K562 (cell line): ENCODE measurements at regions not wholly inside any gene's neighbourhood (a gene's known extent, or its start where the extent isn't known, plus 50 kb on each side); places are given as distances from the start of the nearest gene placed in this dataset.

Experiments used
- ATF7 ChIP-seq: fragments of 450-650 bp; IDR thresholded peaks from 2 replicates; pipeline ENCODE4 v1.7.1; 2014; ENCODE audit warnings: mild to moderate bottlenecking, moderate library complexity
- ELF1 ChIP-seq: fragments of 200-800 bp; sonication (Bioruptor generic); IDR thresholded peaks from 2 replicates; pipeline ENCODE4 v1.6.1; 2016; ENCODE audit warnings: missing genetic modification characterization, missing compliant biosample characterization
- FOXP1 ChIP-seq: sonication (generic); formaldehyde crosslinking; IDR thresholded peaks from 2 replicates; pipeline ENCODE4 v1.8.0; 2022; ENCODE audit warnings: mild to moderate bottlenecking, missing genetic modification reagents
- JUND ChIP-seq, 2 experiments: IDR thresholded peaks; 2 replicates in 1 of 2; 3 replicates in 1 of 2; pipeline ENCODE4 v1.6.1; 2011; ENCODE audit warnings: borderline replicate concordance in 2 of 2, low read depth in 2 of 2, low read length in 2 of 2, improper control_type of control experiment in 1 of 2, missing biosample characterization in 1 of 2, missing genetic modification characterization in 1 of 2, missing genetic modification reagents in 1 of 2
- MAFK ChIP-seq: IDR thresholded peaks from 2 replicates; pipeline ENCODE4 v1.6.1; 2011; ENCODE audit warnings: low read length, improper control_type of control experiment
- MCM7 ChIP-seq, 2 experiments: fragments of 450-650 bp; IDR thresholded peaks; 2 replicates each; pipeline ENCODE4 v1.6.1; 2016 to 2018
- POLR2AphosphoS5 ChIP-seq: IDR thresholded peaks from 2 replicates; pipeline ENCODE4 v1.6.1; 2011; ENCODE audit warnings: mild to moderate bottlenecking, low read depth, low read length, moderate library complexity; ENCODE audit not compliant: control insufficient read depth, insufficient read depth
- RBM22 ChIP-seq: fragments of 200-400 bp; formaldehyde crosslinking; IDR thresholded peaks from 2 replicates; pipeline ENCODE4 v1.6.1; 2018; ENCODE audit warnings: low read length, low read depth; ENCODE audit not compliant: poor library complexity, severe bottlenecking
- SOX6 ChIP-seq: fragments of 450-650 bp; IDR thresholded peaks from 2 replicates; pipeline ENCODE4 v1.6.1; 2014; ENCODE audit warnings: mild to moderate bottlenecking
- SRSF3 ChIP-seq: fragments of 200-400 bp; formaldehyde crosslinking; IDR thresholded peaks from 2 replicates; pipeline ENCODE4 v1.6.1; 2016; ENCODE audit warnings: mild to moderate bottlenecking, low read length, moderate library complexity; ENCODE audit not compliant: insufficient read depth
- ZEB2 ChIP-seq: fragments of 450-650 bp; IDR thresholded peaks from 2 replicates; pipeline ENCODE4 v1.6.1; 2016
- ZNF134 ChIP-seq: fragments of 250-450 bp; sonication (Bioruptor Pico); conservative IDR thresholded peaks from 2 replicates; pipeline ENCODE4 v1.4.0; 2020
- ZNF395 ChIP-seq: fragments of 200-800 bp; sonication (Bioruptor generic); IDR thresholded peaks from 2 replicates; pipeline ENCODE4 v1.6.1; 2017; ENCODE audit warnings: missing genetic modification characterization, missing compliant biosample characterization
- TF ChIP-seq, protein P1 (sequence below): fragments of 200-800 bp; sonication (Bioruptor generic); IDR thresholded peaks from 2 replicates; pipeline ENCODE4 v1.6.1; 2017; ENCODE audit warnings: missing genetic modification characterization, missing compliant biosample characterization
- TF ChIP-seq, protein P2 (sequence below): fragments of 450-650 bp; formaldehyde crosslinking; IDR thresholded peaks from 2 replicates; pipeline ENCODE4 v1.4.0; 2020; ENCODE audit warnings: mild to moderate bottlenecking, mixed read lengths
- TF ChIP-seq, protein P3 (sequence below): fragments of 450-650 bp; IDR thresholded peaks from 2 replicates; pipeline ENCODE4 v1.6.1; 2017; ENCODE audit warnings: antibody characterized with exemption
- TF ChIP-seq, protein P4 (sequence below): sonication (generic); formaldehyde crosslinking; IDR thresholded peaks from 2 replicates; pipeline ENCODE4 v1.8.1; 2022; ENCODE audit warnings: missing genetic modification reagents
- TF ChIP-seq, protein P5 (sequence below), 2 experiments: fragments of 450-650 bp in 1 of 2; sonication (generic) in 1 of 2; formaldehyde crosslinking in 1 of 2; IDR thresholded peaks in 1 of 2; conservative IDR thresholded peaks in 1 of 2; 2 replicates each; pipeline versions ENCODE4 v1.6.1 to v1.8.1; 2016 to 2023; ENCODE audit warnings: mild to moderate bottlenecking in 2 of 2, moderate library complexity in 2 of 2, inconsistent platforms in 1 of 2, missing genetic modification reagents in 1 of 2

DNA sequence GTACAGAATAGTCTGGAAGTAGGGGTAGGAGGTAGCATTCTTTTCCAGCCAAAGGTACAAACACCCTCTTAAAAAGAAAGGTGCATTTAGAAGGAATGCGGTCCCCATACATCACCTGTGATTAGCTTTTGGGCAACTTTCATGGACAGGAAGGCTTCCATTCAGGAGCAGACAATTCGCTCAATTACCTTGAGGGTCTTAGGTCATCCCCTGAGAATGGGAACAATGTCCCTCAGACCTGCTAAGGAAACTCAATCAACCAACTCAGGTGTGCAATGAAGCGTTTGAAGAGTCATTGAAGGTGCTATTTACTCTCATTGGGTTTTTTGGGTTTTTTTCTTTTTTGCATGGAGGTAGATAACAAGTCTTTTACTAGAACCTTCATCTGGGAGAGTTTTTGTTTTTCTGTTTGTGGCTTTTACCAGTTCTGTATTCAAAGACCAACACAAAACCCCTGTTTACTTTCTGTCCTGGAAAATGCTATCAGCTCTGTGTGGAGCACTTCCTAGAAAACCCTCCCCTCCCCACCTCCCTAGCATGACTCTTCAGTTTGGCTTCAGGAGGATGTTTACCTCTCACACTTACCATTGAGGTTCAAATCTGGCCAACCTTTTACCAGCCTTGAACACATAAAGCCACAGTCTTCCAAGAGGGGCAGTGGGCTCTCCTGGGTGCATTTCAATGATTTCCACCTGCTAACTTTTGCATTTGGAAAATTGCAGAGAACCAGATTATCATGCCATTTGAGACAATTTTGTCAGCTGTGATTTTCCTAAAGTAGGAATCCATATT, 271.2 kb upstream of the PRDM1 start (continued):
- TF ChIP-seq, protein P1, sequence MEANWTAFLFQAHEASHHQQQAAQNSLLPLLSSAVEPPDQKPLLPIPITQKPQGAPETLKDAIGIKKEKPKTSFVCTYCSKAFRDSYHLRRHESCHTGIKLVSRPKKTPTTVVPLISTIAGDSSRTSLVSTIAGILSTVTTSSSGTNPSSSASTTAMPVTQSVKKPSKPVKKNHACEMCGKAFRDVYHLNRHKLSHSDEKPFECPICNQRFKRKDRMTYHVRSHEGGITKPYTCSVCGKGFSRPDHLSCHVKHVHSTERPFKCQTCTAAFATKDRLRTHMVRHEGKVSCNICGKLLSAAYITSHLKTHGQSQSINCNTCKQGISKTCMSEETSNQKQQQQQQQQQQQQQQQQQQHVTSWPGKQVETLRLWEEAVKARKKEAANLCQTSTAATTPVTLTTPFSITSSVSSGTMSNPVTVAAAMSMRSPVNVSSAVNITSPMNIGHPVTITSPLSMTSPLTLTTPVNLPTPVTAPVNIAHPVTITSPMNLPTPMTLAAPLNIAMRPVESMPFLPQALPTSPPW (CRISPR knock-in tag): peak; percentile 83
- peak; percentile 6; the same call in 1 of the 2 replicates for TF ChIP-seq ELF1 (tag)
- TF ChIP-seq, protein P2, sequence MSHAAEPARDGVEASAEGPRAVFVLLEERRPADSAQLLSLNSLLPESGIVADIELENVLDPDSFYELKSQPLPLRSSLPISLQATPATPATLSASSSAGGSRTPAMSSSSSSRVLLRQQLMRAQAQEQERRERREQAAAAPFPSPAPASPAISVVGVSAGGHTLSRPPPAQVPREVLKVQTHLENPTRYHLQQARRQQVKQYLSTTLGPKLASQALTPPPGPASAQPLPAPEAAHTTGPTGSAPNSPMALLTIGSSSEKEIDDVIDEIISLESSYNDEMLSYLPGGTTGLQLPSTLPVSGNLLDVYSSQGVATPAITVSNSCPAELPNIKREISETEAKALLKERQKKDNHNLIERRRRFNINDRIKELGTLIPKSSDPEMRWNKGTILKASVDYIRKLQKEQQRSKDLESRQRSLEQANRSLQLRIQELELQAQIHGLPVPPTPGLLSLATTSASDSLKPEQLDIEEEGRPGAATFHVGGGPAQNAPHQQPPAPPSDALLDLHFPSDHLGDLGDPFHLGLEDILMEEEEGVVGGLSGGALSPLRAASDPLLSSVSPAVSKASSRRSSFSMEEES (CRISPR knock-in tag): no peak
- TF ChIP-seq MAFK: peak; percentile 63
- TF ChIP-seq ZNF134: no peak
- TF ChIP-seq, protein P3, sequence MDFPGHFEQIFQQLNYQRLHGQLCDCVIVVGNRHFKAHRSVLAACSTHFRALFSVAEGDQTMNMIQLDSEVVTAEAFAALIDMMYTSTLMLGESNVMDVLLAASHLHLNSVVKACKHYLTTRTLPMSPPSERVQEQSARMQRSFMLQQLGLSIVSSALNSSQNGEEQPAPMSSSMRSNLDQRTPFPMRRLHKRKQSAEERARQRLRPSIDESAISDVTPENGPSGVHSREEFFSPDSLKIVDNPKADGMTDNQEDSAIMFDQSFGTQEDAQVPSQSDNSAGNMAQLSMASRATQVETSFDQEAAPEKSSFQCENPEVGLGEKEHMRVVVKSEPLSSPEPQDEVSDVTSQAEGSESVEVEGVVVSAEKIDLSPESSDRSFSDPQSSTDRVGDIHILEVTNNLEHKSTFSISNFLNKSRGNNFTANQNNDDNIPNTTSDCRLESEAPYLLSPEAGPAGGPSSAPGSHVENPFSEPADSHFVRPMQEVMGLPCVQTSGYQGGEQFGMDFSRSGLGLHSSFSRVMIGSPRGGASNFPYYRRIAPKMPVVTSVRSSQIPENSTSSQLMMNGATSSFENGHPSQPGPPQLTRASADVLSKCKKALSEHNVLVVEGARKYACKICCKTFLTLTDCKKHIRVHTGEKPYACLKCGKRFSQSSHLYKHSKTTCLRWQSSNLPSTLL: no peak
- no peak for TF ChIP-seq RBM22
- no peak for TF ChIP-seq MCM7 (IDR thresholded peaks at IDR 0.05)
- TF ChIP-seq FOXP1: no peak
- peak; percentile 76; the same call in 1 of the 2 replicates for TF ChIP-seq SOX6
- peak; percentile 63; the same call in 1 of the 2 replicates for TF ChIP-seq ZEB2
- TF ChIP-seq JUND (IDR thresholded peaks at IDR 0.05; ENCODE audit: borderline replicate concordance, low read depth, low read length): peak; percentile 59; the same call in 1 of the 2 replicates
- peak; percentile 52; the same call in 1 of the 3 replicates for TF ChIP-seq JUND (tag; IDR thresholded peaks at IDR 0.05; ENCODE audit: borderline replicate concordance, low read depth, low read length)
- no peak for TF ChIP-seq POLR2AphosphoS5
- TF ChIP-seq, protein P4, sequence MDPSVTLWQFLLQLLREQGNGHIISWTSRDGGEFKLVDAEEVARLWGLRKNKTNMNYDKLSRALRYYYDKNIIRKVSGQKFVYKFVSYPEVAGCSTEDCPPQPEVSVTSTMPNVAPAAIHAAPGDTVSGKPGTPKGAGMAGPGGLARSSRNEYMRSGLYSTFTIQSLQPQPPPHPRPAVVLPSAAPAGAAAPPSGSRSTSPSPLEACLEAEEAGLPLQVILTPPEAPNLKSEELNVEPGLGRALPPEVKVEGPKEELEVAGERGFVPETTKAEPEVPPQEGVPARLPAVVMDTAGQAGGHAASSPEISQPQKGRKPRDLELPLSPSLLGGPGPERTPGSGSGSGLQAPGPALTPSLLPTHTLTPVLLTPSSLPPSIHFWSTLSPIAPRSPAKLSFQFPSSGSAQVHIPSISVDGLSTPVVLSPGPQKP (CRISPR knock-in tag): no peak
- peak; percentile 37; the same call in 1 of the 2 replicates for TF ChIP-seq ATF7
- TF ChIP-seq, protein P5, sequence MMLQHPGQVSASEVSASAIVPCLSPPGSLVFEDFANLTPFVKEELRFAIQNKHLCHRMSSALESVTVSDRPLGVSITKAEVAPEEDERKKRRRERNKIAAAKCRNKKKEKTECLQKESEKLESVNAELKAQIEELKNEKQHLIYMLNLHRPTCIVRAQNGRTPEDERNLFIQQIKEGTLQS (IDR thresholded peaks at IDR 0.05): no peak; the same call in 1 of the 2 replicates
- TF ChIP-seq, protein P5 (CRISPR knock-in tag; conservative IDR thresholded peaks at IDR 0.05): no peak
- no peak for TF ChIP-seq ZNF395 (CRISPR knock-in tag)
- TF ChIP-seq SRSF3: no peak
